COLO668 (cell line): ENCODE measurements at regions not wholly inside any gene's neighbourhood (a gene's known extent, or its start where the extent isn't known, plus 50 kb on each side); places are given as distances from the start of the nearest gene placed in this dataset.
A peak's percentile ranks its signal among the peaks of the same experiment; 100 is the strongest.
"Not testable (repeated sequence)": the region's sequence is repeated elsewhere in the genome, so short reads cannot be mapped to it uniquely, and the experiment has no call there.

ENCODE experiments used
- DNase-seq: peaks from one replicate; lab custom pipeline; 2025; ENCODE audit not compliant: unreplicated experiment; lab: John Stamatoyannopoulos, UW

DNA sequence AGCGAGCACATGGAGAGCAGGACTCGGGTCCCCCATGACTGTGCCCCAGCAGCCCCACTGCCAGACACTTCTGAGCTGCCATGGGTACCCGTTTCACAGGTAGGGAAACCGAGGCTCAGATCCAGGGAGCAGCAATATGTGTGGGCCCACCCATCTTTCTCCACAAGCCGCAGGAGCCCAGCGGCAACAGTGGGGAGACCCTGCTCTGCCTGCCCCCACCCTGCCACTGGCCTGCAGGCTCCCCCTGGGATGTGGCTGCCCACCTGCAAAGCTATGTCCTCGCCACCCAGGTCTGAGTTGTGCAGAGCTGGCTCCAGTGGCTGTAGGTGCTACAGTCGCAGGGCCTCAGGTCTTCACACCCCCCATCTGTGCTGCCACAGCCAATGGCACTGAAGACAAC lies 50.6 kb upstream of the C1QTNF9B start:
- no peak for DNase-seq

- DNase-seq, result no peak
Measured at GRCh38 chr13:23949200-23949599, 51.9 kb upstream of the C1QTNF9B start.

DNA sequence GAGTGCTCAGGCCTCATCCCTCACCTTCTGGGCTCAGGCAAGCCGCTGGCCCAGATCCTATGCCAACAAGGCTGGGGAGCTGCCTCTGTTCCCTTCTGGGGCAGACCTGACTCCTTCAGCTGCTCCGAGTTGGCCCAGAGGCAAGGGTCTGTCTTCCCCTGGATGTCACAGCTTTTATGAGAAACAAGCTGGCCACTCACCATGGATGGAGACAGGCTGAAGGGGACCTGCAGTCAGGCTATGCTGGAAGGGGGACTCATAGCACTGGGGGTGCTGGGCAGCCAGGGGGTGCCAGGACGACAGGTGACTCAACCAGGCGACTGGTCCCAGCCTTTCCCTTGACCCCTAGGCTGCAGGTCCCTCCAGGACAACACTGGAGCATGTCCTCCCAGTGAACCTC lies 52.4 kb upstream of the C1QTNF9B start:
- DNase-seq, result no peak

DNA sequence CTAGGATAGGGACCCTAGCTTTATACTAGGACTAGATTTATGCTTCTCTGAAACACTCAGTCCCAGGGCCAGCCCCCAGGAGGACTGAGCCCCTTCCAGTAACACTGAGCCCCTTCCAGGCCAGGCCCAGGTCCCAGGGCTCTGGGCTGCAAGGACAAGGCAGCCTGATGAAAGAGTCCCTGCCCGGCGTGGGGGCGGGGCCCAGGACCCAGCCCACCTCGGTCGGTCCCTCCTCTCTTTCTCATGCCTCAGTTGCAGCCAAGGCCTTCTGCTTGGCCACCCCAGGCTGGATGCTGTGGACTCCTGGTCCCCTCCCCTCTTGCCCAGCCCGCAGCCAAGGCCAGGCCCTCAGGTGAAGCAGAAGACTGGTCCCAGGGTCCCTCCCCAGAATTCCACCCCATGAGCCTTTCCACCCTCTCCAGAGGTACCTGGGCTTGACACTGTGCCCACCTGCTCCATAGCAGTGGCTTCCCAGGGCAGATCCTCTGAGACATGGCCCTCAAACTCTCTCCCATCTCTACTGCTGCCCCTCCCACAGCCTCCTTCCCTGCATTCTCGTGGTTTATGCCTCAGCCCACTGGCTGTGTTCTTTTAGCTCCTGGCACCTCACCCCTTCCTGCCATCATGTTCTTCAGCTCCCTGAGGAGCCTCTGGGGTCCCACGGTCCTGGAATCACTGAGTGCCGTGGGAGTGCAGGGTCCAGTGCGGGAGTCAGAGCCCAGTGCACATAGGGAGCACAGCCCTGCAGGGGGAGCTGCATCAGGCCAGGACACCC lies 53.6 kb upstream of the C1QTNF9B start:
- DNase-seq, result no peak

DNA sequence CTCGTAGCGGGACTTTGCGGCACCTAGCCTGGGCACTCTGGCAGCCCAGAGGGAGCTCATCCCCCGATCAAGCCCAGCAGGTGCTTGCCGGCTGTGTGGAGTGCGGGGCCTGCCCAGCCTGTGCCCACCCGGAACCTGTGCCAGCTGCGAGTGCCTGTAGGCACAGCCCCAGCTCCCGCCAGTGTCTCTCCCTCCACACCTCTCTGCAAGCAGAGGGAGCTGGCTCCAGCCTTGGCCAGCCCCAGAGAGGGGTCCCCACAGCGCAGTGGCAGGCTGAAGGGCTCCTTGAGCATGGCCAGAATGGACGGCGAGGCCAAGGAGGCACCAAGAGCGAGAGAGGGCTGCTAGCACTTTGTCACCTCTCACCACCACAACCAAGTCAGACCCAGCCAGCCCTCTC lies 55.5 kb upstream of the C1QTNF9B start:
- no peak for DNase-seq

DNA sequence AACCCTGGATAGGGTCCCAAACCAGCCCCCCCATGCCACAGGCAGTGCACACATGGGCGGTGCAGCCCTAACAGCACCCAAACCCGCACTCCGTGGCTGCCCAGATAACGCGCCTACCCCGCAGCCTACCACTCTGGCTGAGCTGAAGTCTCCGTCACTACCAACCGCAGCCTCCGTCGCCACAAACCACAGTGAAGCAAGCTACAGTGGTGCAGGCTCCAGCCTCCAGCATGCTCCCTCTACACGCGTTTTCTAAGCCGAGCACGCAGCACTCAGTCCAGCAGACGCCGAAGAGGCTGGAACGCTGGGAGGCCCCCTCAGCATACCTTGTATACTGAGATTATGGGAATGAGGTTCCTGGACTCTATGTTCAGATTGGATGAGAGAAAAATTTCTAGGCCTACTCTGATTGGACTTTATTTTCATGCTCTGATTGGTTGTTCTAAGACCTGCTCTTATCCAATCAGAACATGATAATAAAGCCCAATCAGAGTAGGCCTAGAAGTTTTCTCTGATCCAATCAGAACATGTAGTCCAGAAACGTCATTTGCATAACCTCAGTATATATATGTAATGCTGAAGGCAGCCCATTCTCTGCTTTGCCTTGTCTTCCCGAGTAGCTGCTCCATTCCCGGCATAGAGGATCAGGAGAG lies 56.7 kb upstream of the C1QTNF9B start:
- no peak for DNase-seq

DNA sequence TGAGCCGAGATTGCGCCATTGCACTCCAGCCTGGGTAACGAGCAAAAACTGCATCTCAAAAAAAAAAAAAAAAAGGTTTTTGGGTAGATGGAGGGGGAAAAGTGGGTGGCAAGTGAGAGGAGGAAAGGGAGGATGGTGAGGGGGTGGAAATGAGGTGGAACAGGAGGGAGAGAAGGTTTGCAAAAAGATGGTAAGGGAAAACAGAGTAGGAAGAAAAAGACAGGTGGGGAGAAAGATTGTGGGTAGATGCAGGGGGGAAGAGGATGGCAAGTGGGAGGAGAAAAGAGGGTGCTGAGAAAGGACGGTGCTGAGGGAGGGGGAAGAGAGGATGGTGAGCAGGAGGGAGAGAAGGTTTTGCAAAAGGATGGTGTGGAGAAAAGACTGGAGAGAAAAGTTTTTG lies 57.8 kb upstream of the C1QTNF9B start:
- DNase-seq, result no peak

DNA sequence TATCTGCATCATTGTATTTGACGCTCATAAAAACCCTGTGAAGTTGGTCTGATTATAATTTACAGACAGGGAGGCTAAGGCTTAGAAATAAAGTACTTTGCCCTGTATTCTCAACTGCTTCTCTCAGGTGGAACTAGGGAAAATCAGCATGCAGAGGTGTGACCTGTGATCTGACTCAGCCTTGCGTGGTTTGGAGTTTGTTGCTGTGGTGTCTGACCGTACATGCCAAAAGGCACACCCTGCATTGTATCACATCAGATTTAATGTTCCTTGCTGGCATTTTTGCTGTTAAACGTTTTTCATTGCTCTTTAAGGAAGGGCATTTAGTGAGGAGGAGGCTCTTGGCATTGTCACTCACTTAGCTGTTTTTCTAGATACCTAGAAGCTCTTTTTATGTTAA lies 58.8 kb upstream of the C1QTNF9B start:
- no peak for DNase-seq

GRCh38 chr13:23957981-23958380 lies 60.7 kb upstream of the C1QTNF9B start:
- no peak for DNase-seq

DNA sequence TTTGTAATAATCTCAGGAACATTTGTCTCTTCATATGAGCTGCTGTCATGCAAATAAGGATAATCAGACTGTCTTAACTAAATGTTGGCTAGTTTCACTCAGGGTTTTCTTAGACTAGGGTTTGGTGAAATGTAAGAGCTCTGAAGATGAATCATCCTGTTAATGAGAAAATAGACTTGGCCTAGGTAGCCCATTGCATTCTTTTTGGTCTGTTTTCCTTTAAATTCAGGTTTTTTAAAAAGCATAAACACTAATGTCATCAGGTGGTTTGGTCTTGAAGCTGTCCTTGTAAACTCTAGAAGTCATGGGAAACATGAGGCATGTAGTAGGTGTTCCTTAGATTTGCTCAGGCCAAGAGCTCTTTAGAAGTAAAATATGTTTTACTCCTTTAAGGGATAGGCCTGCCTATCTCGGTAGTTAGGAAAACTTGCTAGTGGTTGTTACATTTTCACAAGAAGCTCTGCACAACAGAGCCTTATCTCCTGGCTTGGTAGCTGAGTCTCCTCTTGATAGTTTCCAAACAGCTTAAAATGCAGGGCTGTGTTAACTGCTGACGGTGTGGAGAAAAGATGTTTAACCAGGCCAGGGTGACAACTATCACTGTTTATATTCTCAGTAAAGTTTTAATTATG lies 62.0 kb upstream of the C1QTNF9B start:
- no peak for DNase-seq

GRCh38 chr13:23960566-23961156 lies 63.4 kb upstream of the C1QTNF9B start:
- DNase-seq, result peak; percentile 44

GRCh38 chr13:23963184-23963931 lies 66.1 kb upstream of the C1QTNF9B start:
- DNase-seq, result no peak

DNA sequence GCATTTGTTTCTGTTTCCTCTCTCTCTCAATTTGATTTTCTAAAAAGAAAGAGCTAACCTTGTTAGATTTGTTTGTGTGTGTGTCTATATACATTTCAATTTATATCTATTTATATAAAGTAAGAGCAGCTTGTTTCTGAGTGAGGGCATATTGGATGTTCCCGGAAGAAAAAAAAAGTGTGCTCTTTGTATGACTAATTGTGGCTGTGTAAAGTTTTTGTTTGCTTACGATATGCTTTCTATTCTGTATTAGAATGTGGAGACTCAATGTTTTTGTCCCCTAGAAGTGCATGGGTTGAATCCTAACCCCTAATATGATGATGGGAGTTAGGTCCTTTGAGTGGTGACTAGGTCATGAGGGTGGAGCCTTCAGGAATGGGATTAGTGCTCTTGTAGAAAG lies 66.6 kb upstream of the C1QTNF9B start:
- DNase-seq, result no peak

DNA sequence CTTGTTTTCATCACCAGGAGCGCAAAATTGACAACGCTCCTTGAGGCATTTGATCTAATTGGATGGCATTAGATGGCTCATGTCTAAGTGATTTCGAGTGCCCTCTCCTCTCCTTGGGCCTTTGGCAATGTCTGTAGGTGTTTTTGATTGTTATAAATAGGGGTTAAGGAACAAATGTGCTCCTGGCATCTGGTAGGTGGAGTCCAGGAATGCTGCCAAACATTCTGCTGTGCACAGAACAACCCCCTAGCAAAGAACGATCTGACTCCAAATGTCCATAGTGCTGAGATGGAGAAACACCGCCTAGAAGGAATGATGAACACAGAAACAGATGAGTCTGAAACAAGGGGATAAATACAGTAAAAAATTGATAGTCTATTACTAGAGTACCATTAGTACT lies 68.0 kb upstream of the C1QTNF9B start:
- no peak for DNase-seq

DNA sequence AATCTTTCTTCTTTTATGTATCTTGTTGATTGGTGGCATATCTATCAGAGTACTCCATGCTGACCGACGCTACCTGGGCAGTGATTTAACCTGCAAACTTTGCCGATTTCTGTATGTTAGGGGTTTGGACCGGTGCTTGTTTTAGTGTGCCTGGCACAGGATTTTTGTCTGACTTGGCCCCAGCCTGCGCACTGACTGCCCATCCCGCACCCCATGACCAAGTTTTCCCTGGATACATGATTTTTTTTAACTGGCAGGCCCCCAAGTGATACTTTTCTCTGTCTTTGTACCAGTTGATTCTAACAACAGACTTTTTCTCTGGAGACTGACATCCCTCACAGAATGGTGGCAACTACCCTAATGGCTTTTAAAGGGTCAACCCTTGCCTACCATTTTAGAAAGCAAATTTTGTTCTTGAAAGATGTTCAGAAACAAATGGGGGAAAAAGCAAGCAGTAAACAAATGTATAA lies 69.0 kb upstream of the C1QTNF9B start:
- DNase-seq, result no peak

DNA sequence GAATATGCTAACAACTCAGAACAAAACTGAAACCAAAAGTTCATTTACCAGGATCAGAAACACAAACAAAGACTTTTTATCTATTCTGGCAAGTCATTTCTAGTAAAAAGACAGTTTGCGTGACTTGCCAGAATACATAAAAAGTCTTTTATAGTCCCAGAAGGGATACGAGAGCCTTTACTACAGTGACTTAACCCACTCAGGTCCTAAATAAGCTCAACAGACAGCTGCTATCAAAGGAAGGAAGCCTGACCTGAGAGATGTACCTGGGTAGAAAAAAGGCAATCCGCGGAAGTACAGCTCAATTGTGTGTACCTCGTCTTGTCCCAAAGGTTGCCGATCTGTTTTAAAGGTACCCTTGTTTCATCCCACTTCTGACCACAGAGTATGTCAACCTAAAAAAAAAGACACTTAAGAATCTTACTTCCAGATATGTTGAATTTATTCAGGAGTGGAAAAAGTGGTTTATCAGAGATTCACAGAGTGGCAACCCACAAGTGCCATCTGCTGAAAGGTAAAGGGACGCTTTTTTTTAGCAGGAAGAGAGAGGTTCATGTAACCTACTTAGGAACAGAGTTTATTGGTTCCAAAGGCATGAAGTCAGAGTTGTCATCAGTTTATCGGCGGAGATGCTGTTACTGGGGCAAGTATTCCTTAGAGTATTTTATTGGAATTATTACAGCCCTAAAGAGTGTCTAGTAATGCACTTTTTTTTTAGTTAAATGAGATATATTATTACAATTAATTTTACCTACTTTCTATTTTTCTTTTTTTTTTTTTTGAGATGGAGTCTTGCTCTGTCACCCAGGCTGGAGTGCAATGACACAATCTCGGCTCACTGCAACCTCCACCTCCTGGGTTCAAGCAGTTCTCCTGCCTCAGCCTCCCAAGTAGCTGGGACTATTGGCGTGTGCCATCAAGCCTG lies 69.7 kb upstream of the C1QTNF9B start:
- no peak for DNase-seq

GRCh38 chr13:23967792-23968191 lies 70.5 kb upstream of the C1QTNF9B start:
- DNase-seq, result not testable (repeated sequence)

DNA sequence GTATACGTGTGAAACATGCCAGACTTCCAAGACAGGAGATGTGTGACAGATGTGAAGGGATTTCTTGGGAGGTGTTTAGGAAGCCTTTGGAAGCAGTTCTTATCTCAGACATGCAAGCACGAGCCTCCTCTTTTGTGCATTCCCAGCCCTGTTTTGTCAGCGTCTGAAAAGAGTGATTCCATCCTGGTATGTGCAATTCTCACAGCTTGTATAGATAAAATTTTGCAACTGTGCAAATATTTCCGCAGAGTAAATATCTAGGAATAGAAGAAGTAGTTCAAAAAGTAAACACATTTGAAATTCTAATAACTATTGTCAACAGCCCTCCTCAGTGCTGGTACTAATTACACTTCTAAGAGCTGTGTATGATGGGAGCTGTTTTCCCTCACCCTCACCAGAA lies 72.3 kb upstream of the C1QTNF9B start:
- no peak for DNase-seq

GRCh38 chr13:23979361-23980159 lies 82.3 kb upstream of the C1QTNF9B start:
- DNase-seq, result peak; percentile 74
